Esophagus squamous epithelium (tissue), 4 donors: ENCODE measurements at regions not wholly inside any gene's neighbourhood (a gene's known extent, or its start where the extent isn't known, plus 50 kb on each side); places are given as distances from the start of the nearest gene placed in this dataset.

Experiments
- POLR2A ChIP-seq, 4 donors: fragments of 450-650 bp; IDR thresholded peaks; one replicate each; pipeline ENCODE4 v1.6.1; 2017; ENCODE audit warnings: antibody characterized with exemption in 4 of 4, mild to moderate bottlenecking in 4 of 4, moderate library complexity in 3 of 4
- TF ChIP-seq, protein P1 (sequence below), 6 experiments: fragments of 450-650 bp in 4 of 6; fragments of 200-600 bp in 2 of 6; sonication (generic) in 2 of 6; IDR thresholded peaks; one replicate each; pipeline ENCODE4 v1.5.1; 2016 to 2019; ENCODE audit warnings: antibody characterized with exemption in 6 of 6, mild to moderate bottlenecking in 4 of 6, moderate library complexity in 4 of 6

DNA sequence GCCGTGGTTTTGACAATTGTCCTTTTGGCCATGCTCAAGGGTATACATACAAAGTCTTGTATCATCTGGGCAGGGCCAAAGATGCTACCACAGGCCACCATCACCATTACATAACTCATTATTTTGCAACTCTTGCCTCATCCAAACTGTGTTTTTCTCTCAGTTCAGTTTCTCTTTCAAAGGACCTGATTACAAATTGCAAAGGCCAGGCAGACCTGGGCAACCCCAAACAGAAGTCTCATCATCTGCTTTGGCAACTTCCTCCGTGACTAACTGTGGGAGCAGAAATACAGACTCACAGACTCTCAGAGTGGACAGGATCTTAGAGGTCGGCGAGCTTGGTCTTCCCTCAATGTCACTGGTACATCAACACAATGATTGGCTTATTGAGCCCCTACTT, 117.8 kb upstream of the NEDD9 start:
- TF ChIP-seq POLR2A (IDR thresholded peaks at IDR 0.05): no peak
- TF ChIP-seq, protein P1, sequence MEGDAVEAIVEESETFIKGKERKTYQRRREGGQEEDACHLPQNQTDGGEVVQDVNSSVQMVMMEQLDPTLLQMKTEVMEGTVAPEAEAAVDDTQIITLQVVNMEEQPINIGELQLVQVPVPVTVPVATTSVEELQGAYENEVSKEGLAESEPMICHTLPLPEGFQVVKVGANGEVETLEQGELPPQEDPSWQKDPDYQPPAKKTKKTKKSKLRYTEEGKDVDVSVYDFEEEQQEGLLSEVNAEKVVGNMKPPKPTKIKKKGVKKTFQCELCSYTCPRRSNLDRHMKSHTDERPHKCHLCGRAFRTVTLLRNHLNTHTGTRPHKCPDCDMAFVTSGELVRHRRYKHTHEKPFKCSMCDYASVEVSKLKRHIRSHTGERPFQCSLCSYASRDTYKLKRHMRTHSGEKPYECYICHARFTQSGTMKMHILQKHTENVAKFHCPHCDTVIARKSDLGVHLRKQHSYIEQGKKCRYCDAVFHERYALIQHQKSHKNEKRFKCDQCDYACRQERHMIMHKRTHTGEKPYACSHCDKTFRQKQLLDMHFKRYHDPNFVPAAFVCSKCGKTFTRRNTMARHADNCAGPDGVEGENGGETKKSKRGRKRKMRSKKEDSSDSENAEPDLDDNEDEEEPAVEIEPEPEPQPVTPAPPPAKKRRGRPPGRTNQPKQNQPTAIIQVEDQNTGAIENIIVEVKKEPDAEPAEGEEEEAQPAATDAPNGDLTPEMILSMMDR (IDR thresholded peaks at IDR 0.05): no peak
